HepG2 (cell line): ENCODE measurements at regions not wholly inside any gene's neighbourhood (a gene's known extent, or its start where the extent isn't known, plus 50 kb on each side); places are given as distances from the start of the nearest gene placed in this dataset.

Experiments
- ATAC-seq: fragments of 200-7000 bp; cut with Tn5 transposase; 3 replicates; pipeline ENCODE4 v1.9.1; 2020; ENCODE audit warnings: mild to moderate bottlenecking, moderate library complexity
- BruUV-seq: library from RNA; stranded (reverse); fragments of 400-500 nt; replicated peaks from 2 replicates; lab custom pipeline; 2021; lab: Mats Ljungman, UMichigan
- CTCF ChIA-PET: fragments of 300-600 bp; formaldehyde crosslinking; extraction: SDS; loops from one replicate; lab custom pipeline; 2021; ENCODE audit warnings: low total read pairs, inconsistent platforms, low intra/inter-chr PET ratio; lab: Yijun Ruan, JAX
- POLR2A ChIA-PET: fragments of 350-600 bp; sonication (Branson Sonifier 250); formaldehyde crosslinking; loops from one replicate; lab custom pipeline; 2020; ENCODE audit warnings: antibody characterized with exemption, inconsistent platforms; lab: Yijun Ruan, JAX
- DNase-seq: peaks from one replicate; pipeline ENCODE4 v3.0.0-alpha.2; 2015; ENCODE audit warnings: low spot score
- FAIRE-seq: peaks from 3 replicates; lab custom pipeline; 2011; peaks lifted over from hg19 to GRCh38; lab: Jason Lieb, UNC
- H2AFZ ChIP-seq: one replicate; pipeline ENCODE4 v1.6.1; 2011; ENCODE audit warnings: low read length, inconsistent platforms
- H3K27ac ChIP-seq: fragments of 300-600 bp; 3 replicates; pipeline ENCODE4 v1.8.0; 2011; ENCODE audit warnings: mixed run types, mild to moderate bottlenecking, mixed read lengths, low read length, inconsistent platforms; ENCODE audit not compliant: insufficient read depth; ENCODE audit errors: extremely low read length
- H3K27me3 ChIP-seq, 2 experiments: fragments of 200-600 bp in 1 of 2; 2 replicates in 1 of 2; 3 replicates in 1 of 2; pipeline versions ENCODE4 v1.6.0 to v1.8.0; 2011; ENCODE audit warnings: low read length in 2 of 2, mild to moderate bottlenecking in 2 of 2, moderate library complexity in 2 of 2, inconsistent platforms in 1 of 2; ENCODE audit not compliant: insufficient read depth in 2 of 2, control insufficient read depth in 1 of 2
- H3K36me3 ChIP-seq, 2 experiments: fragments of 200-600 bp in 1 of 2; replicated peaks in 1 of 2; 2 replicates in 1 of 2; 3 replicates in 1 of 2; pipeline versions ENCODE4 v1.5.1 to v1.8.0; 2011; ENCODE audit warnings: low read length in 2 of 2, inconsistent platforms in 1 of 2; ENCODE audit not compliant: insufficient read depth in 2 of 2, control insufficient read depth in 1 of 2
- H3K4me1 ChIP-seq: 2 replicates; pipeline ENCODE4 v1.5.1; 2012; ENCODE audit warnings: low read length, inconsistent platforms; ENCODE audit not compliant: insufficient read depth
- H3K4me2 ChIP-seq: 2 replicates; pipeline ENCODE4 v1.6.0; 2011; ENCODE audit warnings: low read depth, low read length, inconsistent platforms
- H3K4me3 ChIP-seq, 3 experiments: fragments of 200-600 bp in 1 of 3; sonication (generic), shearing (Covaris generic) in 1 of 3; replicated peaks in 1 of 3; 2 replicates each; pipeline ENCODE4 v1.5.1; 2011 to 2016; ENCODE audit warnings: low read length in 3 of 3, inconsistent platforms in 2 of 3, low read depth in 2 of 3, mild to moderate bottlenecking in 2 of 3, control low read depth in 1 of 3, mixed read lengths in 1 of 3; ENCODE audit not compliant: insufficient read depth in 1 of 3
- H3K79me2 ChIP-seq: one replicate; pipeline ENCODE4 v1.6.1; 2011; ENCODE audit warnings: low read length, inconsistent platforms; ENCODE audit not compliant: insufficient read depth
- H3K9ac ChIP-seq: 2 replicates; pipeline ENCODE4 v1.6.0; 2011; ENCODE audit warnings: mild to moderate bottlenecking, low read depth, low read length, inconsistent platforms; ENCODE audit not compliant: insufficient read depth
- H3K9me3 ChIP-seq: 2 replicates; pipeline ENCODE4 v1.5.1; 2012; ENCODE audit warnings: mild to moderate bottlenecking, low read length
- H4K20me1 ChIP-seq: 2 replicates; pipeline ENCODE4 v1.6.0; 2011; ENCODE audit warnings: inconsistent platforms, mild to moderate bottlenecking, low read length, moderate library complexity; ENCODE audit not compliant: insufficient read depth
- GABPA ChIP-seq, 2 experiments: IDR thresholded peaks; 2 replicates each; pipeline ENCODE4 v1.6.1; 2011 to 2016; ENCODE audit warnings: low read depth in 2 of 2, low read length in 1 of 2, missing biosample characterization in 1 of 2, missing genetic modification characterization in 1 of 2
- GTF2F1 ChIP-seq: fragments of 150-350 bp; IDR thresholded peaks from 2 replicates; pipeline ENCODE4 v1.6.1; 2014; ENCODE audit warnings: low read length
- HDAC1 ChIP-seq: sonication (generic); formaldehyde crosslinking; IDR thresholded peaks from 2 replicates; pipeline ENCODE4 v1.5.1; 2020; ENCODE audit warnings: mild to moderate bottlenecking, missing genetic modification reagents
- JDP2 ChIP-seq: sonication (generic); formaldehyde crosslinking; IDR thresholded peaks from 2 replicates; pipeline ENCODE4 v1.8.1; 2022; ENCODE audit warnings: missing genetic modification reagents, borderline replicate concordance
- RFXAP ChIP-seq: sonication (generic); formaldehyde crosslinking; IDR thresholded peaks from 2 replicates; pipeline ENCODE4 v1.4.0; 2020; ENCODE audit warnings: missing genetic modification reagents, borderline replicate concordance
- ZBTB49 ChIP-seq: sonication (generic); formaldehyde crosslinking; IDR thresholded peaks from 2 replicates; pipeline ENCODE4 v1.4.0; 2020; ENCODE audit warnings: missing genetic modification reagents, borderline replicate concordance
- ZC3H4 ChIP-seq: sonication (generic); formaldehyde crosslinking; IDR thresholded peaks from 2 replicates; pipeline ENCODE4 v1.4.0; 2020; ENCODE audit warnings: missing genetic modification reagents, borderline replicate concordance
- ZMYM2 ChIP-seq: sonication (generic); formaldehyde crosslinking; IDR thresholded peaks from 2 replicates; pipeline ENCODE4 v1.8.0; 2022; ENCODE audit warnings: mild to moderate bottlenecking, missing genetic modification reagents
- ZNF18 ChIP-seq: sonication (generic); formaldehyde crosslinking; IDR thresholded peaks from 2 replicates; pipeline ENCODE4 v1.8.0; 2022; ENCODE audit warnings: mild to moderate bottlenecking, missing genetic modification reagents; ENCODE audit not compliant: insufficient replicate concordance
- ZNF333 ChIP-seq: sonication (generic); formaldehyde crosslinking; IDR thresholded peaks from 2 replicates; pipeline ENCODE4 v1.4.0; 2020; ENCODE audit warnings: mild to moderate bottlenecking, missing genetic modification reagents, borderline replicate concordance
- ZNF639 ChIP-seq: conservative IDR thresholded peaks from 2 replicates; pipeline ENCODE4 v1.6.1; 2018; ENCODE audit warnings: missing genetic modification reagents
- ZNF670 ChIP-seq: sonication (generic); formaldehyde crosslinking; IDR thresholded peaks from 2 replicates; pipeline ENCODE4 v1.8.0; 2022; ENCODE audit warnings: mild to moderate bottlenecking, missing genetic modification reagents, borderline replicate concordance
- ZNF841 ChIP-seq: sonication (generic); formaldehyde crosslinking; IDR thresholded peaks from 2 replicates; pipeline ENCODE4 v1.8.1; 2023; ENCODE audit warnings: missing genetic modification reagents, borderline replicate concordance
- ZSCAN20 ChIP-seq: sonication (generic); formaldehyde crosslinking; IDR thresholded peaks from 2 replicates; pipeline ENCODE4 v1.4.0; 2020; ENCODE audit warnings: missing genetic modification reagents, mild to moderate bottlenecking, borderline replicate concordance
- WGBS: methylation state at CpG from one replicate; pipeline ENCODE4 v1.1.6; 2017; ENCODE audit warnings: low lambda C conversion rate; 5-methylcytosine and 5-hydroxymethylcytosine counted together
- in situ Hi-C: cut with HindIII; loops from 2 replicates; pipeline ENCODE4 v1.10.0; 2017; ENCODE audit warnings: low pct_unique_long_range_greater_than_20kb; ENCODE audit not compliant: extremely low pct_ligation_motif_present
- intact Hi-C: fragments of 100-400 bp; cut with micrococcal nuclease; formaldehyde crosslinking; loops from one replicate; pipeline ENCODE4 v1.10.0; 2022; ENCODE audit not compliant: unreplicated experiment

- CTCF ChIA-PET = no interaction called here
- ATAC-seq (peak; percentile 42), FAIRE-seq (no peak), DNase-seq (no peak)
- in situ Hi-C loops (no loop called here), intact Hi-C loops (no loop called here)
- H3K9ac ChIP-seq = no peak overlapping the region
- H2AFZ ChIP-seq = no peak overlapping the region
- no TSS peak for BruUV-seq
- H3K79me2 ChIP-seq = no peaks in the 10 kb centered on the region
- WGBS = 20% methylated on average over 12 of the region's 30 CpGs
- no peaks in the 10 kb centered on the region for H3K4me1 ChIP-seq
- POLR2A ChIA-PET = no interaction called here
- no peak overlapping the region for H3K27ac ChIP-seq
- H4K20me1 ChIP-seq = no peaks in the 10 kb centered on the region
- no peak overlapping the region for H3K4me2 ChIP-seq
- TF ChIP-seq ZNF841 (CRISPR knock-in tag) (no peak), RFXAP (CRISPR knock-in tag) (no peak), JDP2 (CRISPR knock-in tag) (no peak), GABPA (IDR thresholded peaks at IDR 0.05; ENCODE audit: low read depth, low read length) (no peak), GABPA (CRISPR knock-in tag; IDR thresholded peaks at IDR 0.05; ENCODE audit: low read depth) (no peak), ZNF670 (no peak), ZNF333 (CRISPR knock-in tag) (no peak), ZNF18 (CRISPR knock-in tag) (no peak), ZBTB49 (no peak), GTF2F1 (no peak), ZC3H4 (no peak), ZSCAN20 (no peak), HDAC1 (no peak), ZNF639 (CRISPR knock-in tag) (no peak), ZMYM2 (no peak)
- peaks cover 15 to 63% of the 10 kb centered on the region in 2 experiments for H3K27me3 ChIP-seq
- H3K36me3 ChIP-seq = no peaks in the 10 kb centered on the region
- H3K4me3 ChIP-seq = no peak overlapping the region
- peaks cover 6% of the 10 kb centered on the region for H3K9me3 ChIP-seq
These were observed 104.6 kb downstream of the DLL1 start for GRCh38 chr6:170186006-170186935.
